HG03135 (cell line): ENCODE measurements at regions not wholly inside any gene's neighbourhood (a gene's known extent, or its start where the extent isn't known, plus 50 kb on each side); places are given as distances from the start of the nearest gene placed in this dataset.

ENCODE experiments used
- ATAC-seq: cut with Tn5 transposase; IDR thresholded peaks from one replicate; pipeline ENCODE4 v1.9.1; 2021; ENCODE audit warnings: mild to moderate bottlenecking, moderate library complexity; ENCODE audit not compliant: unreplicated experiment

- ATAC-seq = no peak
These were observed 116.2 kb downstream of the NSUN3 start for GRCh38 chr3:94179059-94179458.

GRCh38 chr3:94183551-94183950 is 120.7 kb downstream of the NSUN3 start:
- ATAC-seq = no peak

GRCh38 chr3:94184781-94185180 is 121.9 kb downstream of the NSUN3 start:
- ATAC-seq = no peak

GRCh38 chr3:94185753-94186152 is 122.9 kb downstream of the NSUN3 start:
- no peak for ATAC-seq

GRCh38 chr3:94187697-94188096 is 124.8 kb downstream of the NSUN3 start:
- no peak for ATAC-seq

GRCh38 chr3:94195381-94195780 is 132.5 kb downstream of the NSUN3 start:
- no peak for ATAC-seq

- no peak for ATAC-seq
These were observed 143.4 kb downstream of the NSUN3 start for GRCh38 chr3:94206291-94206690.

- ATAC-seq = no peak
These were observed 147.4 kb downstream of the NSUN3 start for GRCh38 chr3:94210256-94210655.

- ATAC-seq = no peak
These were observed 154.5 kb downstream of the NSUN3 start for GRCh38 chr3:94217406-94217805.

- ATAC-seq = no peak
These were observed 157.6 kb downstream of the NSUN3 start for GRCh38 chr3:94220426-94220825.

GRCh38 chr3:94221829-94222228 is 159.0 kb downstream of the NSUN3 start:
- ATAC-seq = no peak

GRCh38 chr3:94225148-94225865 is 162.4 kb downstream of the NSUN3 start:
- ATAC-seq = no peak

GRCh38 chr3:94226078-94226477 is 163.2 kb downstream of the NSUN3 start:
- ATAC-seq = no peak

GRCh38 chr3:94232921-94233320 is 170.1 kb downstream of the NSUN3 start:
- no peak for ATAC-seq

GRCh38 chr3:94234177-94234788 is 171.4 kb downstream of the NSUN3 start:
- no peak for ATAC-seq

GRCh38 chr3:94241986-94242385 is 179.1 kb downstream of the NSUN3 start:
- no peak for ATAC-seq

- no peak for ATAC-seq
These were observed 183.3 kb downstream of the NSUN3 start for GRCh38 chr3:94246171-94246570.

GRCh38 chr3:94248042-94248441 is 185.2 kb downstream of the NSUN3 start:
- no peak for ATAC-seq

GRCh38 chr3:94249491-94250079 is 186.7 kb downstream of the NSUN3 start:
- ATAC-seq = no peak

- ATAC-seq = no peak
These were observed 188.7 kb downstream of the NSUN3 start for GRCh38 chr3:94251566-94251965.

- ATAC-seq = no peak
These were observed 189.5 kb downstream of the NSUN3 start for GRCh38 chr3:94252316-94252715.
